ENCODE measurements at regions not wholly inside any gene's neighbourhood (a gene's known extent, or its start where the extent isn't known, plus 50 kb on each side); places are given as distances from the start of the nearest gene placed in this dataset.
"Not testable (repeated sequence)": the region's sequence is repeated elsewhere in the genome, so short reads cannot be mapped to it uniquely, and the experiment has no call there.

- H3K79me2 ChIP-seq (ENCODE audit: insufficient read depth, low read length), result no peaks in the 10 kb centered on the region
- intact Hi-C loops (cut with micrococcal nuclease), result no loop called here
- H3K9ac ChIP-seq (ENCODE audit: low read length), result no peak overlapping the region
- no peaks in the 10 kb centered on the region; the same call in 1 of the 2 replicates for H3K27me3 ChIP-seq (ENCODE audit: insufficient read depth, low read length)
- no peak overlapping the region for H3K4me3 ChIP-seq (replicated peaks in 1 of 2; ENCODE audit: low read depth in 1 of 2, low read length in 2 of 2)
- H3K9me2 ChIP-seq (ENCODE audit: insufficient read depth), result no peaks in the 10 kb centered on the region
- no peaks in the 10 kb centered on the region for H4K20me1 ChIP-seq (ENCODE audit: insufficient read depth)
- DNase-seq (ENCODE audit: low read depth, low spot score) (no peak), ATAC-seq (no peak)
- H3K4me2 ChIP-seq (ENCODE audit: low read length), result no peak overlapping the region
- H3K4me1 ChIP-seq (ENCODE audit: control insufficient read depth in 1 of 2, insufficient read depth in 2 of 2, low read length in 2 of 2), result no peaks in the 10 kb centered on the region
- POLR2A ChIA-PET, result no interaction called here
- BruUV-seq (replicated peaks), result no TSS peak
- H3K36me3 ChIP-seq (ENCODE audit: control insufficient read depth in 1 of 2, insufficient read depth in 2 of 2, low read length in 2 of 2), result no peaks in the 10 kb centered on the region
- TF ChIP-seq ZNF274 (IDR thresholded peaks at IDR 0.05; ENCODE audit: low read depth, low read length) (no peak), EZH2phosphoT487 (IDR thresholded peaks at IDR 0.05; ENCODE audit: borderline replicate concordance) (no peak), POLR2AphosphoS5 (IDR thresholded peaks at IDR 0.05; ENCODE audit: low read depth, low read length) (no peak), TCF7L2 (IDR thresholded peaks at IDR 0.05; ENCODE audit: borderline replicate concordance, extremely low read depth, insufficient read depth, insufficient read length) (no peak), SP1 (IDR thresholded peaks at IDR 0.05; ENCODE audit: low read depth) (no peak)
- TF ChIP-seq, protein P1, sequence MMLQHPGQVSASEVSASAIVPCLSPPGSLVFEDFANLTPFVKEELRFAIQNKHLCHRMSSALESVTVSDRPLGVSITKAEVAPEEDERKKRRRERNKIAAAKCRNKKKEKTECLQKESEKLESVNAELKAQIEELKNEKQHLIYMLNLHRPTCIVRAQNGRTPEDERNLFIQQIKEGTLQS (IDR thresholded peaks at IDR 0.05), result no peak
- CTCF ChIA-PET, result no interaction called here
- RAD21 ChIA-PET (ENCODE audit: low non-redundant PET in 1 of 2, low total read pairs in 2 of 2, uncharacterized antibody in 2 of 2, unreplicated experiment in 2 of 2), result no interaction called here
- no peaks in the 10 kb centered on the region for H3K9me3 ChIP-seq (ENCODE audit: control insufficient read depth in 1 of 2, insufficient read depth in 1 of 2, low read depth in 1 of 2, low read length in 2 of 2)
- H2AFZ ChIP-seq (ENCODE audit: low read depth, low read length, poor library complexity, severe bottlenecking), result no peak overlapping the region
- no peak overlapping the region for H3K27ac ChIP-seq (ENCODE audit: low read depth, low read length)
Observed at GRCh38 chr5:114857941-114858551, 311.7 kb downstream of the TRIM36 start.

GRCh38 chr5:114844711-114845110 lies 325.0 kb downstream of the TRIM36 start:
- H3K27me3 ChIP-seq (ENCODE audit: insufficient read depth, low read length); H3K36me3 ChIP-seq (ENCODE audit: control insufficient read depth in 1 of 2, insufficient read depth in 2 of 2, low read length in 2 of 2); CTCF ChIA-PET; RAD21 ChIA-PET (ENCODE audit: low non-redundant PET in 1 of 2, low total read pairs in 2 of 2, uncharacterized antibody in 2 of 2, unreplicated experiment in 2 of 2); intact Hi-C loops (cut with micrococcal nuclease); H3K4me1 ChIP-seq (ENCODE audit: control insufficient read depth in 1 of 2, insufficient read depth in 2 of 2, low read length in 2 of 2); H3K9me2 ChIP-seq (ENCODE audit: insufficient read depth); H2AFZ ChIP-seq (ENCODE audit: low read depth, low read length, poor library complexity, severe bottlenecking); H3K9ac ChIP-seq (ENCODE audit: low read length); H4K20me1 ChIP-seq (ENCODE audit: insufficient read depth); H3K4me2 ChIP-seq (ENCODE audit: low read length); DNase-seq (ENCODE audit: low read depth, low spot score); POLR2A ChIA-PET; H3K9me3 ChIP-seq (ENCODE audit: control insufficient read depth in 1 of 2, insufficient read depth in 1 of 2, low read depth in 1 of 2, low read length in 2 of 2); ATAC-seq; BruUV-seq (replicated peaks); H3K4me3 ChIP-seq (replicated peaks in 1 of 2; ENCODE audit: low read depth in 1 of 2, low read length in 2 of 2); H3K27ac ChIP-seq (ENCODE audit: low read depth, low read length); H3K79me2 ChIP-seq (ENCODE audit: insufficient read depth, low read length): not testable (repeated sequence)
